Eye (tissue), 1 donor: ENCODE measurements at regions not wholly inside any gene's neighbourhood (a gene's known extent, or its start where the extent isn't known, plus 50 kb on each side); places are given as distances from the start of the nearest gene placed in this dataset.
"Not testable (repeated sequence)": the region's sequence is repeated elsewhere in the genome, so short reads cannot be mapped to it uniquely, and the experiment has no call there.

Source experiments
- DNase-seq: peaks from one replicate; pipeline ENCODE4 v3.0.0-alpha.2; 2015

- DNase-seq = no peak
Measured at GRCh38 chr5:44943647-44944046, 134.9 kb downstream of the MRPS30 start.

DNA sequence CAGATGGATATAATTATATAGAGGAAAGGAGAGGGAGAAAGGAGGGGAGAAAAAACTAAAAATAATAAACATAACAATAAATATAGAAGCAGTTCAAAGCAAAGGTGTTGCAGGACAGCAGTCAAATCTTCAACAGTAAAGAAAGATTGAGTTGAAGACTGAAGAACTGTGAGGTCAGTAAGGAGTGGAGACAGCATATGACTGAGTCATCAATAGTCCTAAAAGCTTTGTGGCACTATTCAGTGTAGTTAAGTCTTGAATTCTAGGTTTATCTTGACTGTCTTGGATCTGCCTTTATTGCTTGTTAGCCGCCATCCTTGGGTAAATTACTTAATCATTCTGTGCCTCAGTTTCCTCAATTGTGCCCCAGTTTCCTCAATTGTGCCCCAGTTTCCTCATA, 137.0 kb downstream of the MRPS30 start:
- no peak for DNase-seq

- no peak for DNase-seq
Measured at GRCh38 chr5:44949687-44950086, 140.9 kb downstream of the MRPS30 start.

- no peak for DNase-seq
Measured at GRCh38 chr5:44951371-44951770, 142.6 kb downstream of the MRPS30 start.

DNA sequence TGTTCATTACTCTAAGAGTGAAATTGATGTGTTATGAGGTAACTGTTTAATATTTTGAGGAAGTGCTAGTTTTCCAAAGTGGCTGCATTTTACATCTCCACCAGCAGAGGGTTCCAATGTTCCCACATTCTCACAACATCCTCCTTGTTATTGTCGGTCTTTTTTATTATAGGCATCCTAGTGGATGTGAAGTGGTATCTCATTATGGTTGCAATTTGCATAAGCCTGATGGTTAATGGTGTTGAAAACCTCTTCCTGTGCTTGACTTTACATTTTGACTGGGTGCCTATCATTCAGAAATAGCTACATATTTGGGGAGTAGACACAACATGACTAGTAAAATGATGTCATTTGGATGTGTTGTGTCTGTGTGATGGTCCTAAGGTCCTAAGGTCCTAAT, 143.6 kb downstream of the MRPS30 start:
- DNase-seq = peak; percentile 60

DNA sequence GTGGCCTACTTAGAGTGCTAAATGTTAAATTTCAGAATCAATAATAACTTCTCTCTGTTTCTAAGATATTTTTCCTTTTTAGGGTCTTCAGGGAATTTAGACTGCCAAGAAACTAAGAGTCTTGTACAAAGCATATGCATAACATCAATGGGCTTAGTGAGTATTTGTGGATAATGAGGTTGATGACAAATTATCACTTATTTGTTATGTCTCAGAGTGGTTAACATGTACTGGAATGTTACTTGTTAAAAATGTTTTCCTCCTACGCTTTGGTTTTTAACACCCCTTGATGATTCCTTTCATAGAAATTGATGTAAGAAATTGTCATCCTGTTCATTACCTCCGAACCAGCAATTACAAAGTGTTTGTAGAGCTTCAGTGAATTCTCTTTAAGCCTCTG, 144.3 kb downstream of the MRPS30 start:
- DNase-seq = no peak

GRCh38 chr5:44958943-44959454, 150.3 kb downstream of the MRPS30 start:
- not testable (repeated sequence) for DNase-seq

DNA sequence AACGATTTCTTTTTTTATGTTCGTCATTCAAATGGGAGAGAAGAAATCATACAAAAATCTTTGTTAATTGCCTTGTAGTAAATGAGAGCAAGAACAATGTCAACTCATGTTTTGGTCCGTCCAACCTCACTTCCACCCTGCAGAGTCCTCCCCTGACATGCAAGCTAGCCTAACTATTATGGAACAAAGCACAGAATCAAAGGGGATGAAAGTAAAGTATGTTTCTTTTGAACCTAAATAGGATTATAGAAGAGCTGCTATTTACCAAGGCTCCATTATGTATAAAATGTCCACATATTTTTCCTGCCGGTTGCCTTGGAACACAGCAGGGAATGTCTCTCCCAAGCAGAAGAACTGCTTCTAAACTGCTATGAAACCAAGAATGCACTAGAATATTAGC, 161.1 kb downstream of the MRPS30 start:
- peak; percentile 14 for DNase-seq

- DNase-seq = not testable (repeated sequence)
Measured at GRCh38 chr5:44970963-44971362, 162.2 kb downstream of the MRPS30 start.

GRCh38 chr5:44974813-44975212, 166.1 kb downstream of the MRPS30 start:
- DNase-seq = no peak

DNA sequence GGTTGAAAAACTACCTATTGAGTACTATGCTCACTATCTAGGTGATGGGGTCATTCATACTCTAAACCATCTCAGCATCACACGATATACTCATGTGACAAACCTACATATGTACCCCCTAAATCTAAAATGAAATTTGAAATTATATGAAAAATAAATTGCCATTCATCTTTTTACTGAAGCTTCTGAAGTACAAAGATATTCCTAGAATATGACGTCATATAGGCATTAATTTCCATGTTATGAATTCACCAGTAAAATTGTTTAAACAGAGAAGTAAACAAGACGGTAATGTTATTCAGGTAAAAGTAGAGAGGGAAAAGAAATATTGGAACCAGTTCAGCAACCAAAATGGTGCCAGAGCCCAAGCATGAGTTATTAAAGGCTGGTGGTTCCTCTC, 173.0 kb downstream of the MRPS30 start:
- DNase-seq = no peak

GRCh38 chr5:44983006-44983405, 174.3 kb downstream of the MRPS30 start:
- DNase-seq = no peak

GRCh38 chr5:44987026-44987425, 178.3 kb downstream of the MRPS30 start:
- no peak for DNase-seq

DNA sequence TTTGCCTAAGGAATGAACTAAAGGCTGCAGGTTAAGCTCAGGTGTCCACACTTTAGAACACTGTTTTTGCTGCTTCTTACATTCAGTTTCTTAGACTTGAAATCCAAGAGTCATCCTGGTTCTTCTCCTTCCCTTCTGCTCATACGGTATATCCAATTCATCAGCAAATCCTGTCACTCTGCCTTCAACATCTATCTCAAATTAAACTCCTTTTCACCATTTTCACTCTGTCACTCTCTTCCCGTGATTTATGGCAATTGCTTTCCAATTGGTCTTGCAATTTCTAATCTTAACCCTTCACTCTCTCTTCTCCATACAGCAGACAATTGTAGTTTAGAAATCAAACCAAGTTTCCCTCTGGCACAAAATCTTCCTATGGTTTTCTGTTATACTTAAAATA, 182.9 kb downstream of the MRPS30 start:
- DNase-seq = no peak

DNA sequence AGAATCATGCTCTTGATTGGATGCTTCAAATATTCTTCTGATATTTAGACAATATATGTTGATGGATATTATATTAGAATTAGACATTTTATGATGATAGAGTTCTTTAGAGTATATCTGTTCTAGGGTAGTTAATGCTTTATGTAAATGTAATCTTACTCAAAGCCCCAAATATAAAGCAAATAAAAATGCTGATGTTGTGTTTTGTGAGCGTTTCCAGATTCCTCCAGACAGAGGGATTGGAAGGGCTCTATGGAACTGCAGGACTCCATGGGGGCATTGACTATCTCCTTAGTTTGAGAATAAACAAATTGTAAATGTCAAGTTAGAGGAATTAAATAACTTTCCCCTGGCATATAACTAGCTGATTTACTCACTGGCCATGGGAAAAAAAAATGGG, 184.5 kb downstream of the MRPS30 start:
- DNase-seq = no peak

- no peak for DNase-seq
Measured at GRCh38 chr5:44997506-44997905, 188.8 kb downstream of the MRPS30 start.

- DNase-seq = not testable (repeated sequence)
Measured at GRCh38 chr5:45007102-45007501, 198.4 kb downstream of the MRPS30 start.

DNA sequence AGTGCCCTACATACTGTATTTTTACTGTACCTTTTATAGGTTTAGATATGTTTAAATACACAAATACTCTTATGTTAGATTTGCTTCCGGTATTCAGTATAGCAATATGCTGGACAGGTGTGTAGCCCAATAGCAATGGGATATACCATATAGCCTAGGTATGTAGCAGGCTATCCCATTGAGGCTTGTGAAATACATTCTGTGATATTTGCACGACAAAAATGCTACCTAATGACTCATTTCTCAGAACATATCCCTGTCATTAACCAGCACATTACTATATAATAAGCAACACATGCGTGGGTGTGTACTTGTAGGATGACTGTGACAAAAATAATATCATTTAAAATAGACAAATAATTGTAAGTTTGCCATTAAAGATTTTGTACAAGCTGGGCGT, 208.8 kb downstream of the MRPS30 start:
- no peak for DNase-seq

DNA sequence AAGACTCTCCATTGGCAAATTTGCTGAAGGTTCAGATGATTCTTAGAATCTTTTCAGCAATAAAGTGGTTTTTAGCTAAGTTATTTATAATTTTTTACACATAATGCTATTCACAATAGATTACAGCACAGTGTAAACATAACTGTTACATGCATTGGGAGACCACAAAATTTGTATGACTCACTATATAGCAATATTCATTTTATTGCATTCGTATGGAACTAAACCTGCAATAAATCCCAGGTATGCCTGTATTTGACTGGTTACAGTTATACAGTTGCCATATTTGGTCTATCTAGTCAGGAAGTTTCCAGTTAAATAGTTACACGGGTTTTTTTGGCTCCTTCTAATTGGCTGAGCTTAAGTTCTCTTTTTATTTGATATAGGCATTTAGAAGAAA, 220.8 kb downstream of the MRPS30 start:
- no peak for DNase-seq

DNA sequence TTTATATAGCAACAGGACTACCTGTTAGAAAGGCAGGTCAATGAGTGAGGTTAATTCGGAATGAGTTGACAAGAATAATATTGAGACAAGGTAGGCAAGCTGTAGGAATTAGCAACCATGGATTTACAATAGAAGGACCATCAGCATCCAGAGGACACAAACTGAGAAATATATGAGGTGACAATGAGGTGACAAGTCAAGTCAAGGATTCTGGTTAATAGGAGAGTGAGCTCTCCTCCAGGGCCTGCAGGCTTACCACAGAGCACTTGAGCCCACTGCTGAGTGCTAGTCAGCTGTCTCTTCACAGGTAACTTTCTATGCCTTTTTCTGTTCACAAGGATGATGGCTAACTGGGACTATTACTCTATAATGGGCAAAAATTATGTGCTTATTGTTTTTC, 227.2 kb downstream of the MRPS30 start:
- DNase-seq = no peak

DNA sequence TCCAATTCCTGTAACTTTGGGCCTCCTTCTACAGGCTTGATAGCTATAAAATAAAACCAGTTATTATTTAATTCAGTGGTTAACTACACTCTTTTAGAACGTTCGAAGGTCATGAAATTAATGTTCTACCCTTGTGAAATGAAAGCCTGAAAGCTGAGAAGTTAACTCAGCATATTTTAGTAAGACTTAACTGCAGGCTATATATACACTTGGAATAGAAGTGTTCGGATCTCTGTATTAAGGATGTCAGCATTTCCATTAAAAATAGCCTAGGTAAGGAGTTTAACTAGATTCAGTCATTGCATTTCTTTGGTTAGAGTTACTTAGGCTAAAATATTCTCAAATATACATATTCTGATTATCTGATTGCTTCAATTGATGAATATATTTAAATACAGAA, 229.2 kb downstream of the MRPS30 start:
- DNase-seq = no peak

- DNase-seq = peak; percentile 80
Measured at GRCh38 chr5:45038366-45038987, 229.7 kb downstream of the MRPS30 start.

DNA sequence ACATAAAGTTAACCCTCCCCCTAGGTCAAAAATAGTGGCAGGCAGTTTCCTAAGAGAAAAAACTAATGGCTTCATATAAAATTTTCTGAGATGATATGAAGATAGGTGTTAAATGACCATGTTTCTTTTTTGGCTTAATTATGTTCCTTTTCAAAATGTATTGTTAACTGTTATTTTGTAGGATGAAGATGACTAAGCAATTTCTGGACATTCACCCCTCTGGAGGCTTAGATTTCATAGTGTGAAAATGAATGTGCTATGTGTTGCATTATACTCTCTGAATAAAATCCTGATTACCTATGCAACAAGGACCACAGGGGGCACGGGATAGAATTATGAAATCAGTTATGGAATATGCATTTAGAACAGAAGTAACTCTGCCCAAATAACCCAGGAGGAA, 233.5 kb downstream of the MRPS30 start:
- no peak for DNase-seq

DNA sequence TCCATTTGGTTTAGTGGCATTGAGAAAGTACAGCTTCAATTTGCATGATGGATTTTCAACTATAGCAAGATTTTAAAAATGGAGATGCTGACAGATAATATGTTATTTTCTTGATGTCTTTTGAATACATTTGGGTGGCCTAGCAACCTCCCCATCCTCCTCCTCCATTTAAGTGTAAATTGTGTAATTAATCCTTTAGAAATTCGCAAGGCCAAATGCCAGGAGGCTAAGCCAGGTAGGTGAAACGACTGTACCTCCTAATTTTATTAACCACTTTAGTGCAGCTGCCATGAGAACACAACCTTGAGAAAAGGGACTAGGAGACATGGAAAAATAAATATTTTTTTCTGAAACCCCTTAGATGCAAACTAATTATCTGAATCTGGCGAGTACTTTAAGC, 248.8 kb downstream of the MRPS30 start:
- DNase-seq = no peak

- no peak for DNase-seq
Measured at GRCh38 chr5:45060724-45061123, 252.0 kb downstream of the MRPS30 start.
